OCI-LY3 (cell line): ENCODE measurements at regions not wholly inside any gene's neighbourhood (a gene's known extent, or its start where the extent isn't known, plus 50 kb on each side); places are given as distances from the start of the nearest gene placed in this dataset.

Experiments used
- H2AFZ ChIP-seq: fragments of 200-600, 300-600 bp; shearing (Covaris generic); 2 replicates; pipeline ENCODE4 v1.6.0; 2014; ENCODE audit warnings: antibody characterized with exemption, low read depth, low read length
- H3K27ac ChIP-seq: fragments of 200-600, 300-600 bp; sonication (generic); 2 replicates; pipeline ENCODE4 v1.5.1; 2014; ENCODE audit warnings: mild to moderate bottlenecking, low read length, moderate library complexity, mixed read lengths
- H3K27me3 ChIP-seq: fragments of 200-600, 300-600 bp; sonication (generic); 2 replicates; pipeline ENCODE4 v1.6.1; 2014; ENCODE audit warnings: low read depth, low read length, mixed read lengths
- H3K36me3 ChIP-seq: fragments of 200-600, 300-600 bp; sonication (generic); replicated peaks from 2 replicates; pipeline ENCODE3; 2014; ENCODE audit warnings: low read depth, low read length, mixed read lengths
- H3K4me1 ChIP-seq: fragments of 300-600, 200-600 bp; sonication (generic); 2 replicates; pipeline ENCODE4 v1.6.1; 2014; ENCODE audit warnings: low read length, mixed read lengths
- H3K4me2 ChIP-seq: fragments of 200-600, 300-600 bp; sonication (generic); 2 replicates; pipeline ENCODE4 v1.6.1; 2014; ENCODE audit warnings: low read length, mixed read lengths
- H3K4me3 ChIP-seq: fragments of 300-600, 200-600 bp; sonication (generic); 2 replicates; pipeline ENCODE4 v1.5.1; 2014; ENCODE audit warnings: antibody characterized with exemption, mild to moderate bottlenecking, low read length, moderate library complexity
- H3K79me2 ChIP-seq: fragments of 300-600, 200-600 bp; shearing (Covaris generic); 2 replicates; pipeline ENCODE4 v1.6.1; 2014; ENCODE audit warnings: mild to moderate bottlenecking, low read length, mixed read lengths
- H3K9ac ChIP-seq: fragments of 300-600, 200-600 bp; shearing (Covaris generic); 2 replicates; pipeline ENCODE4 v1.6.0; 2014; ENCODE audit warnings: mild to moderate bottlenecking, low read length, moderate library complexity
- H3K9me3 ChIP-seq: fragments of 200-600, 300-600 bp; shearing (Covaris generic); 2 replicates; pipeline ENCODE4 v1.6.1; 2014; ENCODE audit warnings: low read length, mixed read lengths; ENCODE audit not compliant: insufficient read depth
- H4K20me1 ChIP-seq: fragments of 200-600, 300-600 bp; sonication (generic); 2 replicates; pipeline ENCODE4 v1.6.1; 2016; ENCODE audit warnings: low read length, mixed read lengths; ENCODE audit not compliant: insufficient read depth
- CTCF ChIP-seq: fragments of 200-600, 300-600 bp; sonication (generic); IDR thresholded peaks from 2 replicates; pipeline ENCODE4 v1.5.1; 2014; ENCODE audit warnings: antibody characterized with exemption, low read length, low read depth
- EZH2phosphoT487 ChIP-seq: fragments of 200-600 bp; shearing (Covaris generic); IDR thresholded peaks from 2 replicates; pipeline ENCODE4 v1.6.1; 2018; ENCODE audit warnings: antibody characterized with exemption, mixed run types, low read depth

- Histone ChIP-seq H3K4me3 (no peak overlapping the region), H3K4me2 (no peak overlapping the region), H3K79me2 (no peaks in the 10 kb centered on the region), H3K9me3 (no peaks in the 10 kb centered on the region), H2AFZ (no peak overlapping the region), H3K27me3 (no peaks in the 10 kb centered on the region), H3K4me1 (peaks cover 7% of the 10 kb centered on the region), H4K20me1 (no peaks in the 10 kb centered on the region), H3K9ac (no peak overlapping the region), H3K36me3 (no peaks in the 10 kb centered on the region), H3K27ac (no peak overlapping the region)
- TF ChIP-seq CTCF, result no peak
Observed at GRCh38 chr14:98417001-98417400, 855.0 kb downstream of the BCL11B start.

- no peak overlapping the region for H3K4me2 ChIP-seq
- H3K36me3 ChIP-seq, result no peaks in the 10 kb centered on the region
- no peaks in the 10 kb centered on the region for H3K9me3 ChIP-seq
- H3K79me2 ChIP-seq, result no peaks in the 10 kb centered on the region
- no peak overlapping the region for H3K9ac ChIP-seq
- no peak overlapping the region for H2AFZ ChIP-seq
- no peaks in the 10 kb centered on the region for H4K20me1 ChIP-seq
- H3K4me3 ChIP-seq, result no peak overlapping the region
- no peaks in the 10 kb centered on the region for H3K27me3 ChIP-seq
- H3K4me1 ChIP-seq, result peaks cover 11% of the 10 kb centered on the region; the same call in 1 of the 2 replicates
- TF ChIP-seq CTCF, result no peak
- TF ChIP-seq EZH2phosphoT487, result no peak
- H3K27ac ChIP-seq, result no peak overlapping the region
Observed at GRCh38 chr14:98428483-98428994, 843.5 kb downstream of the BCL11B start.

GRCh38 chr14:98433436-98433835, 838.6 kb downstream of the BCL11B start:
- Histone ChIP-seq H3K27ac (no peak overlapping the region), H3K4me2 (no peak overlapping the region), H2AFZ (peak overlapping the region; percentile 27; the same call in 1 of the 2 replicates), H4K20me1 (no peaks in the 10 kb centered on the region), H3K36me3 (no peaks in the 10 kb centered on the region), H3K4me3 (no peak overlapping the region), H3K9me3 (peaks cover 7% of the 10 kb centered on the region; the same call in 1 of the 2 replicates), H3K27me3 (no peaks in the 10 kb centered on the region), H3K9ac (no peak overlapping the region), H3K4me1 (peaks cover 11% of the 10 kb centered on the region; the same call in 1 of the 2 replicates), H3K79me2 (no peaks in the 10 kb centered on the region)
- TF ChIP-seq CTCF, result no peak
- no peak for TF ChIP-seq EZH2phosphoT487

- Histone ChIP-seq H3K27ac (no peak overlapping the region), H3K27me3 (no peaks in the 10 kb centered on the region), H3K79me2 (no peaks in the 10 kb centered on the region), H3K4me3 (no peak overlapping the region), H3K36me3 (no peaks in the 10 kb centered on the region), H3K4me1 (peaks cover 10% of the 10 kb centered on the region; the same call in 1 of the 2 replicates), H3K9me3 (peaks cover 7% of the 10 kb centered on the region; the same call in 1 of the 2 replicates), H3K9ac (no peak overlapping the region), H2AFZ (no peak overlapping the region), H4K20me1 (no peaks in the 10 kb centered on the region), H3K4me2 (no peak overlapping the region)
- TF ChIP-seq CTCF, result no peak
- no peak for TF ChIP-seq EZH2phosphoT487
Observed at GRCh38 chr14:98437113-98437512, 834.9 kb downstream of the BCL11B start.
